CD4-positive, alpha-beta T cell treated with Interleukin-1 beta for 1 hour (primary cell): ENCODE measurements at regions not wholly inside any gene's neighbourhood (a gene's known extent, or its start where the extent isn't known, plus 50 kb on each side); places are given as distances from the start of the nearest gene placed in this dataset.
A peak's percentile ranks its signal among the peaks of the same experiment; 100 is the strongest.

Source experiments
- DNase-seq, 2 donors: peaks; one replicate each; pipeline ENCODE4 v3.0.0-alpha.2; 2020 to 2022

- no peak for DNase-seq
Measured at GRCh38 chr7:96481796-96482195, 159.9 kb upstream of the SLC25A13 start.

- DNase-seq: peak in 1 of 2 donors; percentile 17
Measured at GRCh38 chr7:96479015-96479645, 157.2 kb upstream of the SLC25A13 start.

- DNase-seq: no peak
Measured at GRCh38 chr7:96471606-96472005, 149.7 kb upstream of the SLC25A13 start.

- no peak for DNase-seq
Measured at GRCh38 chr7:96452146-96452545, 130.2 kb upstream of the SLC25A13 start.

DNA sequence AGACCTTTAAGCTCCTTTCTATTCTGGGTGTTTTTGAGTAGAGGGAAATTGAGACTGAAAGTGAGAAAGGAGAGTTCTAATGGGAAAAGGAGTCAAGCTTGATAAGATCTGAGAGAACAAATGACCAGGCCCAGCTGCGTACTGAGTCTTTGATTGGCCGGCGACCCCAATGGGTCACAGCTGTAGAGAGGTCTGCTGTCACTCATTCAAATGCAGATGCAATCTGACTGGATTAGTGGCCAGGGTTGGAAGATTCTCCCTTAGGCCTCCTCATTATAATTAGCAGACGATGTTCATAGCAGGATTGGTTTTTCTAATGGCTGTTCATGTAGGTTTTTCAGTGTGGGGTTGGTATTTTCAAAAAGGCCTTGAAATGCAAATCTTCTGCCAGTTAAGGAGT, 127.2 kb upstream of the SLC25A13 start:
- DNase-seq: no peak

DNA sequence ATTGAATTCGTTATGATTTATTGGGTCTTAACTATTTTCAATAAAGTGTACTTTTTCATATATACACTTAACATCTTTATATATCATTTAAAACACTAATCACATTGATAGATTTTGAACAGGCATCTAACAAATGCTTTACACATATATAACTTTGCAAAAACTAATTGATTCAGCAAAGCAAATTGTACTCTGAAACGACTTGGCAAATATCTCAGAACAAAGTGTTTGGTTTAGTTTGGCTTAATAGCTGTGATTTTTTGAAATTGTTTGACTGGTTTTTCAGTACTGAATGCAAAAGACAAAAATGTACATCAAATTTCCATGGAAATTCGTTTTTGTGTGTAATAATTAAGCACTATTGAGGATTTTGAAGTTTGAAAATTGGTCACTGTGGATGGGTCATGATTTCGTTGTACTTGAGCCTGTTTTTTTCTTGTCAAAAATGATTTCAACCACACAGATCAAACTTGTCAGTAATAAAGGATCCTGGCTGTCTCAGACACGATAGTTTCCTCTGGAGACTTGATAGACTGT, 125.3 kb upstream of the SLC25A13 start:
- DNase-seq: no peak

GRCh38 chr7:96441436-96442084, 119.7 kb upstream of the SLC25A13 start:
- no peak for DNase-seq

GRCh38 chr7:96440328-96440727, 118.4 kb upstream of the SLC25A13 start:
- DNase-seq: no peak

DNA sequence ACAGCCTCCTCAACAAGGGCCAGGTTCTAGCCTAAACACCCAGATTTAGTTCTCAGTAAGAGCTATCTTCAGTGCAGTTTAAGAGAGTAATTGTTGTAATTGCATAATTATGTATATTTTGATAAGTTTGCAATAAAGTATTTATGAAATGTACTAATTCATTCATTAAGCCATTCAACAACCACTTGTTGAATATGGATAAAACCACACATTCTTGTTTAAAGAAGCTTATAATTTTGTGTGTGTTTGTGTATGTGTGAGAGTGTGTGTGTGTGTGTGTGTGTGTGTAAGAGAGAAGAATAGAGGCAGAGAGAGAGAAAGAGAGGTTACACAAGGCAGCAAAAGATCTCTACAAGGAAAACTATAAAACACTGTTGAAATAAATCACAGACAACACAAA, 115.0 kb upstream of the SLC25A13 start:
- DNase-seq: no peak

DNA sequence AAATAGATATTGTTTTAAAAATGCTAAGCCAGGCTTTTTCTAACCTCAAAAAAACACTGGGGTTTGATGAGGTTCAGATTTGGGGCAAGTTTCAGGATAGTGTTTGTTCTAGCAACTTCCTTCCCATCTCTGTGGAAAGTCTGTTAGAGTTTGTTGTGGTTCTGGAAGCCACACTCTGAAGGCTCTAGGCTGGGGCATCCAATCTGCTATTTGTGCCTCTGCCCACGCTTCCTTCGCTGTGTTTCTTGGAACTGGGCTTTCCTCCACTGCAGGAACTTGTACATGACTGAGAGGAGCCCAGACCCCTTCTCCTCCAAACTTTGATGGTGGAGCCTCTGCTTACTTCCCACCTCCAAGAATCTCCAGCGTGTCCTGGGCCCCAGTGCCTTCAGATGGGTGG, 108.5 kb upstream of the SLC25A13 start:
- no peak for DNase-seq

DNA sequence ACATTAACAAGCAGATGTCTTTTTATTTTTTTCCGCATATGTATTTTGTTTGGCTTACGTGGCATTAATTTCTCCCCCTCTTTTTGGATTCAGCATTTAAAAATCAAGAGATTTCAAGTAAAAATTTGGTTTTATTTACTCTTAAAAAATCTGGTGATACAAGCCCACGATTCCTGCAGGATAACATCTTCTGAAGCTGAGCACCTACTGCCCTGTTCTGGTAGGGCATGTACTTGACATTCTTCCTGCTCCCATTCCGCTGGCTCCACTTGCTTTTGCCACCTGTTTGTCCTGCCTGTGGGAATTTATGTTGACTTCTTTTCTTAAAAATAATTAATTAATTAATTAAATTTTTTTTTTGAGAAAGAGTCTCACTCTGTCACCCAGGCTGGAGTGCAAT, 105.2 kb upstream of the SLC25A13 start:
- DNase-seq: no peak

DNA sequence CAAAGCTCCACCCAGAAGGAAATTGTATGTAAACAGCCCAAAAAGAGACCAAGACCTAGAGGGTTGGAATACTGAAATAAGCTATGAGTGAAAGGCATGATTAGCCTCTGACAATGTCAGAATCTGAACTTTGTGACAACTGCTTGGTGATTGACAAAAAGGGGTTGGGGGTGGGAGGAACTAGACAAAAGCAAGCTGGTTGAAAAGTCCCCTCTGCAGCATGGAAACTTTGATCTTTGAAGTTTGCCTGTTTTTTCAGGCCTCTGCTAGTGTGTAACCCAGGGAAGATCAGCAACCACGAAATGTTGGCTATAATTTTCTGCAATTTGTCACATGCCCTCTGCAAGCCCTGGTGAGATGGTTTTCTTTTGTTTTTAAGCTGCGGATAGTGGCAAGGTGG, 104.8 kb upstream of the SLC25A13 start:
- no peak for DNase-seq

- no peak for DNase-seq
Measured at GRCh38 chr7:96426027-96426426, 104.1 kb upstream of the SLC25A13 start.

DNA sequence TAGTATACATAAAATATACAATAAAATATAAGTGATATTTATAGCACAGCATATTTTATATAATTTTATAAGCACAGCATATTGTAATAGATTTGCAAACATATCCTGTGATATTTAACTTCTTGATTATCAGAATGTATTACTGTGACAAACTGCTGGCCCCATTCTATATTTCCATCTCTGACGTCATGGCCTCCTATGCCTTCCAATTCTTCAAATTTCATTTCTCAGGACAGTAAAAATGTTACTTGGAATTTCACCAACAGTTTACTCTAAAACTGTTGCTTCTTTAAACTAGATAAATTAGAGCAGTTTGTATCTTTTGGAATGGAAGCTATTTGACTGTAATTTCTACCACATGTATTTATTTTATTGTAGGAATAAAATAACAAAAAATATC, 102.5 kb upstream of the SLC25A13 start:
- DNase-seq: no peak

GRCh38 chr7:96422388-96422787, 100.5 kb upstream of the SLC25A13 start:
- no peak for DNase-seq

DNA sequence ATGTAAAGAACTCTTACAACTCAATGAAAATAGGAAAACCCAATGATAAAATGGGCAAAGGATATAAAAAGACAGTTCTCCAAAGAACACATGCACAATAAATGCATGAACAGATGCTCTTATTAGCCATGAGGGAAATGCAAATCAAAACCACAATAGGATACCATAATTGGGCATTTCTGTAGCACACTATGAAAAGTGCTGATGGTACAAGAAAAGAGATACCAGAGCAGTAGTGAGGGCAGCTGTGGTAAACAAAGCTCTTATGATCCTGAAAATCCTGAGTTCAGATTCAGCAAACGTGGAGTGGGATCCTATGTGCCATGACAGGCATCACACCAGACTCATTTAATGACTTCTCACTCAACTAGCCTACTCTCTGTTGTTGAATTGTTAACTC, 96.7 kb upstream of the SLC25A13 start:
- no peak for DNase-seq

GRCh38 chr7:96417784-96418183, 95.9 kb upstream of the SLC25A13 start:
- DNase-seq: no peak

DNA sequence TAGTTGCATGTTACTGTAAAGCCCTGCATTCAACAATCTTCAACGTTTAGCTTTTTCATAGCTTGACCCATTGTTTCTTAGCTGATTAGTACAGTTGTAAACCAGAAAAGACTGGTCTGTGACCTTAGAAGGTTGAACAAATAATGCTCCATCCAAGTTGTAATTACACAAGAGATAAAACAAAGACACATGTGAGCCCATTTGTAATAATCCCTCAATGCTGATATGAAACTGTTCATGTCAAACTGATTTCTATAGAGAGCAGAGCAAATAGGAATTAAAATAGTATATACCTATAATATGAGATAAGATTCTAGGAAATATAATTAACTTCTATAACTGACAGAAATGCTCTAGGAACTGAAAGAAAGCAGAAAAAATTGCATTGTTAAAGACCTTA, 94.7 kb upstream of the SLC25A13 start:
- DNase-seq: no peak

DNA sequence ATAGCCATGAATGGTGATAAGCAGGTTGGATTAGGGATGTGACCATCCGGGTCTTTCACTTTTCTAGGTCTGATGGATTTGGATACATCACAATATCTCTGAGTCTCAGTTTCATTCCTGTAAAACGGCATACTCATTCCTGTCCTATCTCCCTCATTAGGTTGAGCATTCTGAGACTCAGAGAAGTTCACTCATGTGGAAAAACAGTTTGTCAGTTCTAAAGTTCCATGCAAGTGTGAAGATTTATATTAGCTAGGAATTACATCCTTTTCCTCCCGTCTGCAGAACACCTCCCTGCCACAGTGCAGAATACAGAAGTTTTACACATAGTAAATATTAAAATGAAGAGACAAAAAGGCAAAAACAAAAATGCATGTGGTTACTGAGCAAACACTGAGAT, 94.2 kb upstream of the SLC25A13 start:
- no peak for DNase-seq

- no peak for DNase-seq
Measured at GRCh38 chr7:96415293-96415940, 93.5 kb upstream of the SLC25A13 start.

GRCh38 chr7:96414931-96415292, 93.0 kb upstream of the SLC25A13 start:
- peak in 1 of 2 donors; percentile 49 for DNase-seq

- no peak for DNase-seq
Measured at GRCh38 chr7:96410126-96410839, 88.4 kb upstream of the SLC25A13 start.

DNA sequence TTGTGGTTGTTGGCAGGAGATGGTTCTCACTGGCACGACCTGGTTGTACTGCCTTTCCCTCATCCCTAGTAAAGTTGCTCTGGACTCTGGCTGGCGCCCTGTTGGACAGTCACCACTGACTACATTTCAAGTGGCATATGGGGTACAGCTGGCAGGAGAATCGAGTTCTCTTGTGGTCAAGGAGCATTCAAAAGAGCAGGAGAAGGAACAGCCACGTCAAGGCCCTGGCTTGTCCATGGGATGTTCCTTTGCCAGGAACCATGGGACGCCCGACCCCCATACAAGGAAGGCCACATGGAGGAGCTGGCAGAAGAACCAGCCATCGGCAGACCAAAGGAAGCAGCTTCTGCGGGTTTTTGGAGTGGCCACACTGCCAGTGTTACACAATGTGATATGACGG, 87.0 kb upstream of the SLC25A13 start:
- DNase-seq: no peak

DNA sequence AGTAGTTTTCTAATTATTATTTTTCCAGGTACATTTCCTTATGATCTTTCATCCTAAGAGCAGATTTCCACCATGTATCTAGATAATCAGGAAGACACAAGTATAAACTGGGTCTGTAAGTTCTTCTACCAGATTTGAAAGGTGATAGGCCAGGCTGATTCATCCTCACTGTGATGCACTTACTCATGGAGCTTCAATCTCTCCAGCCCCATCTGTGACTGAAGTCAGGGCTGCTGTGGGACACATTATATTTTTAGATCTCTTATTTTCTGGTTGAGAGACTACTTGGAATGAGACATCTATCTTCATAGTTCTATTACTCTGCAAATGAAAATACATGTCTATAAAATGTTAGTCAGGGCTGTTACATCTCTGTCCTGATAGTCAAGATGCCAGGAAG, 85.5 kb upstream of the SLC25A13 start:
- no peak for DNase-seq
